ENCODE measurements at regions not wholly inside any gene's neighbourhood (a gene's known extent, or its start where the extent isn't known, plus 50 kb on each side); places are given as distances from the start of the nearest gene placed in this dataset.

DNA sequence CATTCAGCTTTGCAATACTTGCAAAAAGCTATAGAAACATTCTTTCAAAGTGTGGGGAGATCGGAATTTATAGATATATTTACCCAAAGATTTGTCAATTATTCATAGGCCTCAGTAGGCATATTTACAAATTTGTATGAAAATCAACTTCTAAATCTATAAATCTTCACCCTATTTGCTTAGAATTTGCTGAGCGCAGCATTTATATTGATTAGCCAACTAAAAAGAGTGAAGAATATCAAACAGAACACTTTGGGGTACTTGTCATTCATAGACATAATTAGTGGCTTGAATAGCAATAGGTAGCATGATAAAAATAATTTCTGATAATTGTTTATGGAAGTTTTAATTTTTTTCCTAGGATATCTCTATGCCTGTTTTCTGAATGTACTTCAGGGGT lies 244.5 kb upstream of the SLC35B3 start:
- TF ChIP-seq TAF1 (IDR thresholded peaks at IDR 0.05; ENCODE audit: borderline replicate concordance, insufficient read depth, low read length) (no peak), POLR2AphosphoS5 (IDR thresholded peaks at IDR 0.05; ENCODE audit: low read depth, low read length) (no peak), SIN3A (IDR thresholded peaks at IDR 0.05; ENCODE audit: borderline replicate concordance, insufficient read depth, low read length) (no peak), FOXP2 (optimal IDR thresholded peaks at IDR 0.05; ENCODE audit: borderline replicate concordance, extremely low read depth, extremely low read length, insufficient read depth) (no peak)
- TF ChIP-seq, protein P1, sequence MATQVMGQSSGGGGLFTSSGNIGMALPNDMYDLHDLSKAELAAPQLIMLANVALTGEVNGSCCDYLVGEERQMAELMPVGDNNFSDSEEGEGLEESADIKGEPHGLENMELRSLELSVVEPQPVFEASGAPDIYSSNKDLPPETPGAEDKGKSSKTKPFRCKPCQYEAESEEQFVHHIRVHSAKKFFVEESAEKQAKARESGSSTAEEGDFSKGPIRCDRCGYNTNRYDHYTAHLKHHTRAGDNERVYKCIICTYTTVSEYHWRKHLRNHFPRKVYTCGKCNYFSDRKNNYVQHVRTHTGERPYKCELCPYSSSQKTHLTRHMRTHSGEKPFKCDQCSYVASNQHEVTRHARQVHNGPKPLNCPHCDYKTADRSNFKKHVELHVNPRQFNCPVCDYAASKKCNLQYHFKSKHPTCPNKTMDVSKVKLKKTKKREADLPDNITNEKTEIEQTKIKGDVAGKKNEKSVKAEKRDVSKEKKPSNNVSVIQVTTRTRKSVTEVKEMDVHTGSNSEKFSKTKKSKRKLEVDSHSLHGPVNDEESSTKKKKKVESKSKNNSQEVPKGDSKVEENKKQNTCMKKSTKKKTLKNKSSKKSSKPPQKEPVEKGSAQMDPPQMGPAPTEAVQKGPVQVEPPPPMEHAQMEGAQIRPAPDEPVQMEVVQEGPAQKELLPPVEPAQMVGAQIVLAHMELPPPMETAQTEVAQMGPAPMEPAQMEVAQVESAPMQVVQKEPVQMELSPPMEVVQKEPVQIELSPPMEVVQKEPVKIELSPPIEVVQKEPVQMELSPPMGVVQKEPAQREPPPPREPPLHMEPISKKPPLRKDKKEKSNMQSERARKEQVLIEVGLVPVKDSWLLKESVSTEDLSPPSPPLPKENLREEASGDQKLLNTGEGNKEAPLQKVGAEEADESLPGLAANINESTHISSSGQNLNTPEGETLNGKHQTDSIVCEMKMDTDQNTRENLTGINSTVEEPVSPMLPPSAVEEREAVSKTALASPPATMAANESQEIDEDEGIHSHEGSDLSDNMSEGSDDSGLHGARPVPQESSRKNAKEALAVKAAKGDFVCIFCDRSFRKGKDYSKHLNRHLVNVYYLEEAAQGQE (IDR thresholded peaks at IDR 0.05; ENCODE audit: insufficient read depth in 1 of 2, low read depth in 2 of 2, low read length in 2 of 2), result no peak

All from PFSK-1 (cell line).